Skeletal muscle tissue (tissue), 3 donors: ENCODE measurements at regions not wholly inside any gene's neighbourhood (a gene's known extent, or its start where the extent isn't known, plus 50 kb on each side); places are given as distances from the start of the nearest gene placed in this dataset.
"Not testable (repeated sequence)": the region's sequence is repeated elsewhere in the genome, so short reads cannot be mapped to it uniquely, and the experiment has no call there.

Experiments used
- H3K27ac ChIP-seq: one replicate; pipeline ENCODE4 v1.7.0; 2013; ENCODE audit warnings: mild to moderate bottlenecking, low read depth, low read length, inconsistent platforms
- H3K27me3 ChIP-seq, 3 donors: one replicate each; pipeline ENCODE4 v1.7.0; 2013; ENCODE audit warnings: low read length in 3 of 3; ENCODE audit not compliant: control insufficient read depth in 3 of 3, insufficient read depth in 3 of 3
- H3K36me3 ChIP-seq, 3 donors: one replicate each; pipeline ENCODE4 v1.7.0; 2013; ENCODE audit warnings: low read length in 3 of 3; ENCODE audit not compliant: control insufficient read depth in 3 of 3, insufficient read depth in 3 of 3
- H3K4me1 ChIP-seq, 3 donors: one replicate each; pipeline ENCODE4 v1.7.0; 2013; ENCODE audit warnings: low read length in 3 of 3, mild to moderate bottlenecking in 3 of 3; ENCODE audit not compliant: control insufficient read depth in 3 of 3, insufficient read depth in 3 of 3
- H3K4me3 ChIP-seq, 3 donors: one replicate each; pipeline ENCODE4 v1.7.0; 2013; ENCODE audit warnings: low read length in 3 of 3
- H3K9ac ChIP-seq, 3 donors: one replicate each; pipeline ENCODE4 v1.7.0; 2013; ENCODE audit warnings: low read length in 3 of 3, mild to moderate bottlenecking in 3 of 3, moderate library complexity in 2 of 3, low read depth in 1 of 3
- H3K9me3 ChIP-seq, 3 donors: one replicate each; pipeline ENCODE4 v1.7.0; 2013; ENCODE audit warnings: low read length in 3 of 3; ENCODE audit not compliant: control insufficient read depth in 3 of 3
- donor health status: Osteomylitis.

DNA sequence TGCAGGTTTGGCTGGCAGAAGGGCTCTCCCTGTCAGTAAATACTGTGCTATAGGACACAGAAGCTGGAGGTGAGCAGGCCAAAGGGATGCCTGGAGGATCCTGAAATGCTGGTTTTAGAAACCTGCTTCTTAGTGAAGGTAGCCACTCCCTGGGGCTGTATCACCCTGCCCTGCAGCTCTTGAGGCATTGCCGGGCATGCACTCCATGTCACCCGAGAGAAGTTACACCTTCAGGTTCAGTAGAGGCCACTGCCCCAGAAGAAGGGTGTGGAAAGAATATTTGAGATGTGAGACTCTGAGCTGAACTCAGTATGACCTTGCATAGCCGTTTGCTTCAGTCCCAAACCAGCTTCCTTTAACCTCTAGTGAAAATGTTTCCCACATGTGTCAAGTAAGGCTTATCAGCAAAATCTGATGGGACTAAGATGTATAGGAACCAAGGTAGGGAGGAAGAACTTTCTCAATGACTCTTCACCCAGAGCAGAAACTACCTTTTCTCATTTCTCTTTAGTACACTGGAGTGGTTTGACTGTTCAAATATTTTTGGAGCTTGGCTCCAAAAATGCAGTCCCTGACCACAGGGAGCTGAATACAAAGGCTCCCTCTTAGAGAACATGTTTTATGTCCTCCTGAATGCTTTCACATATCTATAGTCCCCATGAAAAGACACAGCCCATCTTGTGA, 164.5 kb upstream of the DYRK2 start:
- H3K36me3 ChIP-seq: no peaks in the 10 kb centered on the region
- no peak overlapping the region for H3K4me3 ChIP-seq
- no peak overlapping the region for H3K9ac ChIP-seq
- no peaks in the 10 kb centered on the region for H3K27me3 ChIP-seq
- peak overlapping the region; percentile 51 for H3K27ac ChIP-seq
- peaks cover 9 to 18% (median 10%) of the 10 kb centered on the region in 3 donors for H3K4me1 ChIP-seq
- peaks cover 0 to 4% (median 0%) of the 10 kb centered on the region in 3 donors for H3K9me3 ChIP-seq

DNA sequence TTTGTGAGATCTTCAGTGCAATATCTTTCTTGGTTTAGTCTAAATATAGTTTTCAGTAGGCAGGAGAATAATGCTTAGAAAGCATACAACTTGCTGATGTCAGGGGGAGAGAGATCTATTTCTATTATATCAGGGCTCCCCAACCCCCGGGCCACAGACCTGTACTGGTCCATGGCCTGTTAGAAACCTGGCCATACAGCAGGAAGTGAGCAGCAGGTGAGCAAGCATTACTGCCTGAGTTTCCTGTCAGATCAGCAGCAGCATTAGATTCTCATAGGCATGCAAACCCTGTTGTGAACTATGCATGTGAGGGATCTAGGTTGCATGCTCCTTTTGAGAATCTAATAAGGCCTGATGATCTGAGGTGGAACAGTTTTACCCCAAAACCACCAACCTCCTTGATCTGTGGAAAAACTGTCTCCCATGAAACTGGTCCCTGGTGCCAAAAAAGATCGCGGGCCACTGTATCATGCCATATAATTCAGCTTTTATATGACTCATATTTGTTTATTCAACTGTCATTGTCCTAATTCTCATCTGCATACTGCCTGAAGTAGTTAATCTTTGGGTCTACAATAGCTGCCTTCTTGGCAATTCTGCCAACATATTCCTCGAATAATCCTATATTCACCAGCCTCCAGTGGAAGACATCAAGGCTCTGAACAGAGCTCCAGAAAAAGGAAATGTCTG, 163.6 kb upstream of the DYRK2 start:
- no peak overlapping the region for H3K27ac ChIP-seq
- H3K9ac ChIP-seq: no peak overlapping the region
- H3K27me3 ChIP-seq: no peaks in the 10 kb centered on the region
- no peak overlapping the region for H3K4me3 ChIP-seq
- H3K4me1 ChIP-seq: peaks cover 9 to 18% (median 10%) of the 10 kb centered on the region in 3 donors
- H3K36me3 ChIP-seq: no peaks in the 10 kb centered on the region
- peaks cover 0 to 4% (median 0%) of the 10 kb centered on the region in 3 donors for H3K9me3 ChIP-seq

DNA sequence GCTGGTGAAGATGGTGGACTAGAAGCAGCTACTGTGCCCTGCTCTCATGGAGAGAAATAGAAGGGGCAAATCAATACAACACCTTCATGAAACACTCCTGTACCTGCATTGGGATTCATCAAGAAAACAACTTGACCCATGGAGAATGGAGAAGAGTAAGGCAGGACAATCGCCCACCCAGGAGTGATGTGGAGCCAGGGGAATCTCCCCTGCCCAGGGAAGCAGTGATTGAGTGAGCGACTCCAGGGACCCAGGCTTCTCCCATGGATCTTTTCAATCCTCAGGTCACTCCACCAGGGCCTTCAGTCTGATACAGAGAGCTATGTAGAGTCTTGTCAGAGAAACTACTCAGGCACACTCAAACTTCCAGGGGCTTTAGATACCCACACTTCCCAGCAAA, 161.9 kb upstream of the DYRK2 start:
- Histone ChIP-seq H3K9me3 (peaks cover 0 to 4% (median 0%) of the 10 kb centered on the region in 3 donors), H3K27ac (no peak overlapping the region), H3K4me3 (no peak overlapping the region), H3K36me3 (no peaks in the 10 kb centered on the region), H3K9ac (no peak overlapping the region), H3K27me3 (no peaks in the 10 kb centered on the region), H3K4me1 (peaks cover 9 to 18% (median 10%) of the 10 kb centered on the region in 3 donors)

DNA sequence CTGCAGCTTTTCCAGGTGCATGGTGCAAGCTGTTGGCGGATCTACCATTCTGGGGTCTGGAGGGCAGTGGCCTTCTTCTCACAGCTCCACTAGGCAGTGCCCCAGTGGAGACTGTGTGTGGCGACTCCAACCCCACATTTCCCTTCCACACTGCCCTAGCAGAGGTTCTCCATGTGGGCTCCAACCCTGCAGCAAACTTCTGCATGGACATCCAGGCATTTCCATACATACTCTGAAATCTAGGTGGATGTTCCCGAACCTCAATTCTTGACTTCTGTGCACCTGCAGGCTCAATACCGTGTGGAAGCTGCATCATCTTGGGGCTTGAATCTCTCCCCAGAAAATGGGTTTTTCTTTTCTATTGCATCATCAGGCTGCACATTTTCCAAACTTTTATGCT, 160.2 kb upstream of the DYRK2 start:
- not testable (repeated sequence) for H3K9ac ChIP-seq, H3K36me3 ChIP-seq, H3K27ac ChIP-seq, H3K4me3 ChIP-seq, H3K27me3 ChIP-seq, H3K4me1 ChIP-seq, H3K9me3 ChIP-seq

DNA sequence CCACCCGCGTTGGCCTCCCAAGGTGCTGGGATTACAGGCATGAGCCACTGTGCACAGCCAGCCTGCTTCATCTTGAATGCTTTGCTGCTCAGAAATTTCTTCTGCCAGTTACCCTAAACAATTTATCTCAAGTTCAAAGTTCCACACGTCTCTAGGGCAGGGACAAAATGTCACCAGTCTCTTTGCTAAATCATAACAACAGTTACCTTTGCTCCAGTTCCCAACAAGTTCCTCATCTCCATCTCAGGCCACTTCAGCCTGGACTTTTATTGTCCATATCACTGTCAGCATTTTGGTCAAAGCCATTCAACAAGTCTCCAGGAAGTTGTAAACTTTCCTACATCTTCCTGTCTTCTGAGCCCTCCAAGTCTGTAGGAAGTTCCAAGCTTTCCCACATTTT, 159.5 kb upstream of the DYRK2 start:
- Histone ChIP-seq H3K4me1 (peaks cover 0 to 3% (median 0%) of the 10 kb centered on the region in 3 donors), H3K4me3 (no peak overlapping the region), H3K27me3 (no peaks in the 10 kb centered on the region), H3K36me3 (no peaks in the 10 kb centered on the region), H3K27ac (no peak overlapping the region), H3K9ac (no peak overlapping the region), H3K9me3 (peaks cover 0 to 4% (median 0%) of the 10 kb centered on the region in 3 donors)

- H3K27me3 ChIP-seq: no peaks in the 10 kb centered on the region
- no peaks in the 10 kb centered on the region for H3K36me3 ChIP-seq
- no peak overlapping the region for H3K9ac ChIP-seq
These were observed 152.0 kb upstream of the DYRK2 start for GRCh38 chr12:67496581-67496980.

DNA sequence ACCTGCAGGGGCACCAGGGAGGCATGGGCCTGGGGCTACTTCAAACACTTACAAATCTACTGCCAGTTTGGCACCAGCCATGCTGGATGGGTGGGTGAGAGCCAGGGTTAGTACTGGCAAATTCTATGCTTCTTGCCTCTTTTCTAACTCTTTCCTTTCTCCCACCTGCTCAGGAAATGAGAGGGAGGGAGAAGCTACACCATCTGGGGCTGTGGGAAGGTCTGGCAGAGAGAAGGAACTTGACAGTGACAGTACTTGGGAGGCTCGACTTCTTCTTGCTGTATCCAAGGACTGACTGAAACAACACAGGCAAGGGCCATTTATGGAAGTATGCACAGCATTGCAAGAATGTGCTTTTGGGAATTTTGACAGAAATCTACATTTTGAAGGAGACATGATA, 149.6 kb upstream of the DYRK2 start:
- Histone ChIP-seq H3K9me3 (no peaks in the 10 kb centered on the region), H3K4me3 (no peak overlapping the region), H3K9ac (no peak overlapping the region), H3K27me3 (no peaks in the 10 kb centered on the region), H3K4me1 (peaks cover 0 to 5% (median 0%) of the 10 kb centered on the region in 3 donors), H3K27ac (no peak overlapping the region), H3K36me3 (no peaks in the 10 kb centered on the region)

More at GRCh38 chr12:67496581-67496980, 152.0 kb upstream of the DYRK2 start:
- no peaks in the 10 kb centered on the region for H3K9me3 ChIP-seq
- no peak overlapping the region for H3K4me3 ChIP-seq
- peaks cover 0 to 5% (median 0%) of the 10 kb centered on the region in 3 donors for H3K4me1 ChIP-seq
- no peak overlapping the region for H3K27ac ChIP-seq

DNA sequence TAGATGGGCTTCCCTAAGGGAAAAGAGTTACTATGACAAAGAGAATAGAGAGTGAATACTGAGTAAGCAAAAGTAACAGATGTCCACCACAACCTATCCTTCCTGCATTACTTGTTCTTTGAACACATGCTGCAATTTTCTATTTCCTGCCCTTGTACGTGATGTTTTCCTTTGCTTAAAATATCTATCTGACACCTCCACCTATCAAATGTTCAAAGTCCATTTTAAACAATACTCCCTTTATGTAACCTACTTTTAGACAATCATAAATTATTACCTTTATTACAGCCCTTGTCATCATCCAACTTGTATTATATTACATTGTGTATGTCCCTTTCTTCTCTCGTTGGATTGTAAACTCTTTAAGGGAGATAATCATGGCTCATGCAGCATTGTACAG, 147.2 kb upstream of the DYRK2 start:
- peak overlapping the region; percentile 90 for H3K27ac ChIP-seq
- no peaks in the 10 kb centered on the region for H3K27me3 ChIP-seq
- H3K4me1 ChIP-seq: peaks cover 0 to 5% (median 0%) of the 10 kb centered on the region in 3 donors
- no peak overlapping the region for H3K9ac ChIP-seq
- no peaks in the 10 kb centered on the region for H3K36me3 ChIP-seq
- no peaks in the 10 kb centered on the region for H3K9me3 ChIP-seq
- H3K4me3 ChIP-seq: no peak overlapping the region

- H3K36me3 ChIP-seq: no peaks in the 10 kb centered on the region
- no peaks in the 10 kb centered on the region for H3K27me3 ChIP-seq
- no peaks in the 10 kb centered on the region for H3K9me3 ChIP-seq
- no peak overlapping the region for H3K9ac ChIP-seq
- no peak overlapping the region for H3K4me3 ChIP-seq
- peaks cover 0 to 3% (median 0%) of the 10 kb centered on the region in 3 donors for H3K4me1 ChIP-seq
- no peak overlapping the region for H3K27ac ChIP-seq
These were observed 144.5 kb upstream of the DYRK2 start for GRCh38 chr12:67504026-67504425.

DNA sequence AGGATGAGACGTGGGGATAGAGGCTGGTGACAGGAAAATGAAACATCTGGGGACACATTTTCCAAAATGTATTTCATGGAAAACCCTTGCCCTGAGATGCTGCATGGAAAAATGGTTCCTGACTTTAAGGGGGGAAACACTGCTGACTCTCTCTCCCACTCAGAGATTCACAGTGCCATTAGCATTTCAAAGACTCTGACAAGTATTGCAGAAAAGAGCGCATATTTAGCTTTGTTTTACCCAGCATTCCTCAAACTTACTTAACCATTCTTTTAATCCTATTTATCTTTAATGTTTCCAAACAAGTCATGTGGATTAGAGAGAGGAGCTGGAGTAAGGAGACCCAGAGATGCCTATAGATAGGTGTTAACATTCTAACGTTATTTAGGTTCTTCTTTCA, 141.8 kb upstream of the DYRK2 start:
- Histone ChIP-seq H3K4me3 (no peak overlapping the region), H3K4me1 (peaks cover 0 to under 1% (median under 1%) of the 10 kb centered on the region in 3 donors), H3K27ac (no peak overlapping the region), H3K9ac (no peak overlapping the region), H3K9me3 (no peaks in the 10 kb centered on the region), H3K27me3 (no peaks in the 10 kb centered on the region), H3K36me3 (no peaks in the 10 kb centered on the region)
